Activated gamma-delta T cell treated with anti-CD3 and anti-CD28 coated beads, Interleukin-2, amount 50 U/mL, for 16 hours (primary cell): ENCODE measurements at regions not wholly inside any gene's neighbourhood (a gene's known extent, or its start where the extent isn't known, plus 50 kb on each side); places are given as distances from the start of the nearest gene placed in this dataset.
"Not testable (repeated sequence)": the region's sequence is repeated elsewhere in the genome, so short reads cannot be mapped to it uniquely, and the experiment has no call there.

Source experiments
- DNase-seq: peaks from one replicate; pipeline ENCODE4 v3.0.0-alpha.2; 2020; ENCODE audit warnings: low read depth

DNA sequence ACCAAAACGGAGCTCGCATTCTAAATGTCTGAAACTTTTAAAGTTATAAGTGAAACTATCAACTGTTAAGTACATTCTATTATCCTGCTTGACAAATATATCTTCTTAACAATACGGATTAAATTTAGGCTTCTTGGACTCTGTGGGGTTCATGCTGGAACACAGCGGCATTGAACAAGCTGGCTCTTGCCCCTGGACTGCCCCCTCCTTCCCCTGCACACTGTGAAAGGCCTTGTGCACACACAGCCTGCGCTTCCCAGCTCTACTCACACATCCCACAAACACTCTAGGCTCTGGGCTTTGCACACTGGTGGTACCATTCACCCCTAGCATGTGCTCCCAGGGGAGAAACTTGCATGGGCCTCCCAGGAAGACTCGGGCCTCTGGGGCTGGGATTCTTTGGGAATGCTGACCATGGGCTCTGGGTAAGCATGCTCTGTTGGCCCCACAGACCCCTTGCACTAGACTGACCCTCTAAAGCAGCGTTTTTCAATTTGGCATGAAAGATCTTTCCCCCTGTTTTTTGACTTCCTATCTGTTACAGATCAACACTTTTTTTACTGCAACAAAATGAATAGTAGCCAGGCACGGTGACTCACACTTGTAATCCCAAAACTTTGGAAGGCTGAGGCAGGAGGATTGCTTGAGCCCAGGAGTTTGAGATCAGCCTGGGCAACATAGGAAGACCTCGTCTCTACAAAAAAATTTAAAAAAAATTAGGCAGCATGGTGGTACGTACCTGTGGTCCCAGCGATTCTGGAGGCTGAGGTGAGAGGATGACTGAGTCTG is 96.2 kb upstream of the CPM start:
- DNase-seq: no peak

DNA sequence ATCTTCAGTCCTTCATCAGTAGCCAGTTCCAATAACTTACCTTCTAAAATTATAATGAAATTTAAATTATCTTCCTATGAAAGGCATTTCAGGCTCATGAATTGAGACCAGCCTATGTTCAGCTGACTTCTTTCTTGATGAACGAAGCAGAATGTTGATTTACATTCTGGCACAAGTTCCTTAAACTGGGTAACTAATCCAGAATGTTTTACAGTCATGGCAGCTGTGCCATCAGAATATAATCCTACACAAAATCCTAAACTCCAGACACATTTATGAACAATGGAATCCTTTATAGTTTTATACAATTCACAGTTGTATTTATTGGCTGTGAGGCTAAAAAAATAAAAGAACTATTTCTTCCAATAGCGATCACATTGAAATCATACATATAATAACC is 97.3 kb upstream of the CPM start:
- no peak for DNase-seq

DNA sequence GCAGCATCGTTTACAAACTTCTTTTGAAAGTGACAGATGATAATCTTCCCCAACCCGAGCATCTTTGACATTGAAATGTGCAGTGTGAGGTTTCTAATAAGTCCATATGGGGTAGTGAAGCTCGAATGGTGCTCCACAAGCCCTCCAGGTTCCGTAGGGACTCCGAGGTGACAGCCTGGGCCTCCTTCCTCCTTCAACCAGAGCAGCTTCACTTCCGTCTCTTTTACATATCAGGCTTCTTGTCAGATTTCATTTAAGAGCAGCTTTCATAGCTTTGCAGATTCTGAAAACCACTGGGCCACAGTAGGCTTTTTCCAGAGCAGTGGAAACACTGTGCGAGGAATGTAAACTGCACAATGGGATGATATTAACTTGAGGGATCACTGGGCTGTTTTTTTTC is 103.6 kb upstream of the CPM start:
- DNase-seq: no peak

DNA sequence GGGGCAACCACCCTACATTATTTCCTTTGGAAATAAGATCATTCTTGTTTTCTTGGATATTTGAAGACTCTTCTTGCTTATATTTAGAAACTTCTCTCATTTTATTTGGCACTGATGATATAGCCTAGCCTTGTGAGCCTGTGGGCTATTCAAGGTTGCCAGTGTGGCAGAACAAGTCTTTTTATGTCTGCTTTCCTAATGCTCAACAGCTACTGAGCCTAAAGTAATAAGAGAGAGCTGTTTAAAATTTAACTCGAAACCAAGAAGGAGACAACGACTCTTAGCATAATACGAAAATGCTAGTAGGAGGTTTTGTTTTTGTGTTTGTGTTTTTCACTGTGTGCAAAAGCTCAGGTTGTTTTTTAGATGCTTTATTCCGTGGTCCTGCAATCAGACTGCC is 104.0 kb upstream of the CPM start:
- no peak for DNase-seq

DNA sequence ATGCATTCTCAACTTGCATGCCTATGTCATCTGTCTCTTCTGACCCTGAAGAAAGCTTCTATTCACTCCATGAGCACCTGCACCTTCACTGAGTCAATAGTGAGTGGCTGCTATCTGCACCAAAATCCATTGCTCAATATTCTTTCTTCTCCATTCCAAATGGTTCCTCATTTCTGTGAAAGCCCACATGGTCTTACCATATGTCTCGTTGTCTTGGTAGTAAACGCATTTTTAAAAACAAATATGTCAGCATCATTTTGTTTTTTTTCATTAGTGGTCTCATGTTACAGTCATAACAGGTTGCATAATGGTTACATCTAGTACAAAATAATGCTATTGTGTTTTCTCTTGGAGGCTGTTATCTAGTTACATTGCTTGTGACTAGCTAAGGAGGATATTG is 106.9 kb upstream of the CPM start:
- DNase-seq: no peak

DNA sequence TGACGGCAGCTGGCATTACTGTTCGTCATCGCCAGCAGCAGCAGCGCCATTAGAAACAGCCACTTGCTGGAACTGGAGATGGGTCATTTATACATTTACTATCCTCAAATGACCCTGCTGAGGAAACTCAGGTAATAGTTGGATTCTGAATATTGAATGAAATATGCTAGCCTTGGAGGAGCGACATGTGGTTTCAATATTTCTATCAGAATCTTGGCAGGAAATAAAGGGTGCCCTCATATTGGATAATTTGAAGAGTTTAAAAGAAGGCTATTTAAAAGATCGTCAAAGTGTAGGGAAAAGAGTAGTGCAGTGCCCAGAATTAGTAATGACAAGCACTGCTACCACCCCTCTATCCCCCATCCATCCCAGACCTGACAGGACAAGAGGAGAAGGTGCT is 109.6 kb upstream of the CPM start:
- no peak for DNase-seq

DNA sequence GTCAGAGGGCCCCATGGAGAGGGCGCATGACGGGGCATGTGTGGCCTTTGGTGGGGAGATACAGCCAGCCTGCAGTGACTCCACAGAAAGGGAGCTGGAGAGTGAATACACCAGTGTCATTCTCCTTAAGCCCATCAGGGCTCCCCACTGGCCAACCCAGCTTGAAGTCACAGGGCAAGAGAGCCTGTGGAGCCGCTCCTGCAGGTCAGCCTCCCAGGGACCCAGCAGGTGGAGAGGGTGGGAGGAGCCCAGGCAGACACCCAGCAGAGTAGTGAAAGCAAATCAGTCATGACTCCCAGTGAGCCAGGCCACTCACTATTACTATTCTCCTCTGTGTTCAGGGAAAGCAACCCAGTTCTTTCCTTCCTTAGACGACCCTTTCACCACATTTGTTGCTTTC is 110.0 kb upstream of the CPM start:
- no peak for DNase-seq

DNA sequence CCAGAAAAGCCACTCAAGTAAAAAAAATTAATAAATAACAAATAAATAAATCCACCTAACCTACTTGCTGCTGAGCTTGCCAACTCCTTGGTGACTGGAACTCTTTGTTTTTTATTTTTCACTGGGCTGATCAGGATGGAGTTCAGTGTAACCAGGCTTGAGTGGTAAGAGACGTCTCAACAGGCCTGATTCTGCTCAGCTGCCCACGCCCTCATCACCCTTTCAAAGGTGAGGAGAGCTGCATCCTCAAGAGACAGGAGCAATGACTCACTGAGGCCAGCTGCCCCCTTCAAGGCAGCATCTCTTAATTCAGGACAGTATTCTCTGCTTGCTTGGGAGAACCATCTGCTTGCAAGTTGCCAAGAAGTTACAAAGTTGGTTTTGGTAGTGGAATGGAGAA is 111.9 kb upstream of the CPM start:
- no peak for DNase-seq

DNA sequence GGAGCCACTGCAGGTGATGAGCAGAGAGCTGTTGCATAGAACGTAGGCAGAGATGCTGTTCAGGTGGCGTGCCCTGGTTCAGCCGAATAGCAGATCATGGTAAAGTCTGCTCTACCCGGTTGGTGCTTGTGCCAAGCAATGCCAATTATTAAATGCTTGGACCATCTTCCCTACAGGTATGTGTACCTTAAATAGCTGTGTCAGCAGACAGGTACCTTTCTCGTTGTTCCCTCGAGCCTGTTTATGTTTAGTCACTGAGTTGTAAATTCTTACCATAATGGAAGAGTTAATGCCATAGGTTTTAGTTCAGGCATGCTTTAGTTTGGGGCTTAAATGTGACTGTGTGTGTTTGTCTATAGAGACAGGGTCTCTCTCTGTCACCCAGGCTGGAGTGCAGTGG is 112.5 kb upstream of the CPM start:
- no peak for DNase-seq

DNA sequence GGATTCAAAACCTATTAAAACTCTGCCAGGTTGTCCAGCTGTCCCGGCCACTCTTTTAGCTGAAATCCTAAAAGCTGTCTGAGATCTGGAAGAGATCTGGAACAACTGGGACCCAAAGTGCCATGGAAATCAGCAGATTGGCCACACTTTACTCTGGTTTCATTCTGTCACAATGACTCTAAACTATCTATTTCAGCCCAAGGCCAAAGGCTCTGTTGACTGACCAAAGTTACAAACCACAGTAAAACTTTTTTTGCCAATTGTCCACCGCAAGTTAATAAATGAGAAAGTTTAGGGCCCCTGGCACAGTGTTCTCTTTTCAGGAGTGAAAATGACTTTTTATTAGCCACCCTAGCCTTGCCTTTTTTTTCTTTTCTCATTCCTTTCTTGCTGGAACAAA is 113.4 kb upstream of the CPM start:
- DNase-seq: no peak

DNA sequence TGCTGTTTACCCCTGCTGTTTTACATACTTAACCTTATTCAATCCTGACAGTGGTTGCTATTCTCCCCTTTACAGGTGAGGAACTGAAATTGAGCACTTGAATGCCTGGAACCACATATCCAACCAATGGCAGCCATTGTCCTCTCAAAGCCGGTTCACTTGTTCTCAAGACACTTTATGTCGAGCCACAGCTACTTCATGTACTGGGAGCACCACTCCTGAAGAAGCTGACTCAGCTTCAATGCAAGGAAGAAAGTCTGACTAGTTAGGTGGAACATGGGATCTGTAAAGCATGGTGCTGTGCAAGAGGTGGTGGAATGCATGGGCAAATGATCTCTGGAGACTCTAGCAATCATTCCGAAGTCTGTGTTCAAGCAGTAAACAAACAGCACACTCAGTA is 113.9 kb upstream of the CPM start:
- DNase-seq: no peak

DNA sequence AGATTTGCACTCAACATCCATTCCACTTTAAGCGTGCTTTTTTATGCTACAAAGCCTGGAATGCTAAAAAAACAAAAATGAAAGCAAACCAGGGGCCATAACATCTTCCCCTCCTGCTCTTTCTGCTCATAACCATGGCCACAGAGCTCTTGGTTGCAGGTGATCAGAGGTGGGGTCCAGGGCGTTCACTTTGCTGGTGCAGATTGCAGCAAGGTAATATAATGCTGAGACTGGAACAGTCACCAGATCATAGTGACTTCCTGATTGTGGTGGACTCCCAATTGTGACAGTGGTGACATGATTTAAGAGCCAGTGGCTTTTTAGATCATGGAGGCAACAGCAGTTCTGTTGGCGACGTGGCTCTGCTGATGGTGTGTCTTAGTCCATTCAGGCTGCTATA is 115.0 kb upstream of the CPM start:
- DNase-seq: no peak

DNA sequence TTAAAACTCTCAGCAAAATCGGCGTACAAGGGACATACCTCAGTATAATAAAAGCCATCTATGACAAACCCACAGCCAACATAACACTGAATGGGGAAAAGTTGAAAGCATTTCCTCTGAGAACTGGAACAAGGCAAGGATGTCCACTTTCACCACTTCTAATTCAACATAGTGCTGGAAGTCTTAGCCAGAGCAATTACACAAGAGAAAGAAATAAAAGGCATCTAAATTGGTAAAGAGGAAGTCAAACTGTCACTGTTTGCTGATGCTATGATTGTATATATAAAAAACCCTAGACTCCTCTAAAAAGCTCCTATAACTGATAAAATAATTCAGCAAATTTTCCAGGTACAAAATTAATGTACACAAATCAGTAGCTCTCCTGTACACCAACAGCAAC is 116.9 kb upstream of the CPM start:
- DNase-seq: not testable (repeated sequence)

DNA sequence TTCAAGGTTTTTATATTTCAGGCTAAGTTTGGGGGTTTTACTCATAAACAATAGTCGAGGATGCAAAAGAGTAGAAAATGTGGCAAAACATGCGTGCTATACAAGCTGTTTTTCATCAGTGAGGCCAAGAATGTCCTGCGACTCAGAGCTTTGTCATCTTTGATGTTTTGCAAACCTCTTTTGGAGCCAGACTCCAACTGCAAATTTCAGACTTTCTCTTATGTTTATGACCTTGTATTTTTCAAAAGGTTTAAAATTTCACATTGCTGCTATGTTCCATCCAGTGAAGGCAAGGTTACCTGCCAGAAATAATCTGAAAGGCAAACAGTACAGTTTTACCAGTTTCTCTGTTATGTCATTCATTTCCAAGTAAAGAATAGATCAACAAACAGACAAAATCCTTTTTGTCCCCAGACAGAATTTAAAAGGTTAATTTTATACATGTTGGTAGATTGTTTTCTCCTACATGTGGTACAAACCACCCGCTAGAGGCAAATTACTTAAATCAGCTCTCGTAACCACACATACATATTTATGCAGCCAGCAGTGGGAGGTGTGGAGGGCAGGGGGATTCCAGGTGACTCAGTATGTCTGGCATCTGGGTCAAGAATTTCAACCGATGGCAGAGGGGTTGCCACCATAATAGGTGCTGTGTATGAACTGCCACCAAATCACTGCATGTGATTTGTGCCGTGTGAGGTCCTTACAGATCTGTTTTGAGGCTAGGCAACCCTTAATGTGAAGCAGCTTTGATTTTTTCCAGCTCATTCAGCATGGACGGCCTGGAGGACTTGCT is 119.8 kb upstream of the CPM start:
- peak; percentile 32 for DNase-seq

DNA sequence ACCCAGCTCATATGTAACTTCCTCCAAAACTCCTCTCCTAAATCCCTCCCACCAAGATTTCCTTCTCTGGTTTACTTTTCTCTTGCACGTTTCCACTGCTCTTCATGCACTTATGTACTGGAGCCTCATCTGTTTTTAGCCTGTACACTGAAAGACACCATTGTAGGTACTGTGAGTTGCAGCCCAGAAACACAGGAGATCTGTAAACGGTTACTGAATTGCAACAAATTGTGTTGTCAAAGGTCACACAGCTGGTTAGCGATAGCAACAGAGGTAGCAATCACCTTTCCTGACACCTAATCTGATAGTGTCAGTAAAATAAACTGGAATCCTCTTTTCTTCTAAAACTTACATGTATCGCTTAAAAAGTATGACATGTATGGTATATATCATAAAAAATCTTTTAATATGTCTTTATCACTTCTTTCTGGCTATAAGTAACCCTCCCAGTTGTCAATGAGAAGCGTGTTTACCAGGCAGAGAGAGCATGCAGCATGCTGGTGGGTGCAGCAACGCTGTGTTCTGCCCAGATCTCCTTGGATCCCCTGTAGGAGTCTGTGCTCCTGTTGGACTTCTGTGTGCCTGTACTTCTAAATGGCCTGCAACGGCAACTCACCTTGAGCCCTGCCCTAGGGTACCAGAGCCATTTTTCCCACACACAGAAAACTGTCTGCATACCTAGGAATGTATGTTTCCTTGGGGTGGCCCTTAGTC is 121.5 kb upstream of the CPM start:
- no peak for DNase-seq

DNA sequence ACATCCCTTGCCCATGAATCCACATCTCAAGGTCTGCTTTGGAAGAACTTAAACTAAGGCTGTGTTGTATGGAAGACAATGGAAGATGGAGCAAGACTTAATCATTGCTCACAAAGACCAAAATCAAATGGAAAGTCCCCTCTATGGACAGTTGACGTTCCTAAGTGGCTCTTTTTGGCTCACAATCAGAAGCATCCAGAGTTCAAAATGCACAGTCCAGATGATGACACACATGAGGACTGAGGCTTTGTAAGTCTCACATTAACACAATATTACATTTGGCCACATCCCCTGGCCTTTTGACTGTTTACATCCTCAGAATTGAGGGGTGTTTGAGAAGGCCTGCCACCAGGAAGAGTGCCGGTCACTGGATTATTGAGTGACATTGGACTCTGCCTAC is 122.3 kb upstream of the CPM start:
- DNase-seq: no peak

DNA sequence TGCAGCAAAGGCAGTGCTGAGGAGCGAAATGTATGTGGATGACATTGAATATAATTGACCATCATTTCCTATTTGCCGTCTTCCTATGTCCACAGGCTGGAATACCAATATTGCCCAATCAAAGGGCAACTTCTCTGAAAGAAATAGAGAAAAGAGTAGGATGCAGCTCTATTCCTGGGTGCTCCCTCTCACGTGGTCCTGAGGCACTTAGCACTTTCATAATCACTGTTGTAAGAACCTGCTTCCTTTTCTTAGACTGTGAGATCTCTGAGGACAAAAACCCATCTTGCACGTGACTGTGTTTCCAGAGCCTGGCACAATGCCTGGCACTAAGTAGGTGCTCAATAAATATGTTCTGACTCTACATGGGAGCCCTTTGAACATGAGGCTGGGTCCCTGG is 122.7 kb upstream of the CPM start:
- DNase-seq: no peak

DNA sequence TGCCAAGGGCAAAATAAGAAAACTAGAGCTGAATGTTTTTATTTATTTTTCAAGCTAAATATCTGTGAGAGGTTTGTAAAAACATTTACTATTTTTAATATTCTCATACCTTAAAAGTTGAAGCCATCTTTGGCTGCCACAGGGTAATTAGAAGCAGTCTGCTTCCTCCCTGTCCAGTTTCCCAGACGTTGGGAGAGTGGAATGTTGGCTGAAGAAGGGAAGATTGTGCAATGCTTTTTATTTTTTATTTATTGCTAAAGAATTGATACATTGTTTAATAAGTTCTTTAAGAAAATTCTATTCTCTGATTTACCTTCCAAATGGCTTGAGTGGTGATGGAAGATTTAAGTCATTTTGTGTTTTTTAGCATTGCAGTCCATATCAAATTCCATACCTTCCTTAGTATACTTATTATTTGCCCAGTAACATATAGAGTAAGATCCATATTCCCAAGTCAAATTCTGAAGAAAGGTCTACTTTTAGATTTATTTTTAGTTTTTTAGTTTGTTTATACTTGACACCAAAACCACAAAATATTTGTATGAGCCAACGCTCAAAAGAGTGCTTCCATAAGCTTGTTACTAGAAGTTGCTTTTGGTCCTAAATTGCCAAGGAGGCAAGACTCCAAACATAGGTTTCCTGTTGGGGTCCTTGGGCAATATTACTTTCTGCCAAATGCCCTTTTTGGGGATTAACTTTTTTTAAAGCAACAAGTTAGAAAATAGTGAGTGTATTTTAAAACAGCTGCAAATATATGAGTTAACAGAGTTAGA is 124.0 kb upstream of the CPM start:
- no peak for DNase-seq

DNA sequence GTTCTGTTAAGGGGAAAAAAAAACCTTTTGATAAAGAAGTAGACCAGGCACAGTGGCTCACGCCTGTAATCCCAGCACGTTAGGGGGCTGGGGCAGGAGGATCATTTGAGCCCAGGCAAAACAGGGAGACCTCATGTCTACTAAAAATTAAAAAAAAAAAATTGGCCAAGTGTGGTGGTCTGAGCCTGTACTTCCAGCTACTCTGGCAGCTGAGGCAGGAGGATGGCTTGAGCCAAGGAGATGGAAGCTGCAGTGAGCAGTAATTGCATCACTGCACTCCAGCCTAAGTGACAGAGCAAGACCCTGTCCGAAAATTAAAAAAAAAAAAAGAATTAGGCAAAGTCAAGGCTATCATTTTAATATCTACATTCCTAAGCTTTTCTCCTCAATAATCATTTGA is 124.8 kb upstream of the CPM start:
- DNase-seq: no peak

DNA sequence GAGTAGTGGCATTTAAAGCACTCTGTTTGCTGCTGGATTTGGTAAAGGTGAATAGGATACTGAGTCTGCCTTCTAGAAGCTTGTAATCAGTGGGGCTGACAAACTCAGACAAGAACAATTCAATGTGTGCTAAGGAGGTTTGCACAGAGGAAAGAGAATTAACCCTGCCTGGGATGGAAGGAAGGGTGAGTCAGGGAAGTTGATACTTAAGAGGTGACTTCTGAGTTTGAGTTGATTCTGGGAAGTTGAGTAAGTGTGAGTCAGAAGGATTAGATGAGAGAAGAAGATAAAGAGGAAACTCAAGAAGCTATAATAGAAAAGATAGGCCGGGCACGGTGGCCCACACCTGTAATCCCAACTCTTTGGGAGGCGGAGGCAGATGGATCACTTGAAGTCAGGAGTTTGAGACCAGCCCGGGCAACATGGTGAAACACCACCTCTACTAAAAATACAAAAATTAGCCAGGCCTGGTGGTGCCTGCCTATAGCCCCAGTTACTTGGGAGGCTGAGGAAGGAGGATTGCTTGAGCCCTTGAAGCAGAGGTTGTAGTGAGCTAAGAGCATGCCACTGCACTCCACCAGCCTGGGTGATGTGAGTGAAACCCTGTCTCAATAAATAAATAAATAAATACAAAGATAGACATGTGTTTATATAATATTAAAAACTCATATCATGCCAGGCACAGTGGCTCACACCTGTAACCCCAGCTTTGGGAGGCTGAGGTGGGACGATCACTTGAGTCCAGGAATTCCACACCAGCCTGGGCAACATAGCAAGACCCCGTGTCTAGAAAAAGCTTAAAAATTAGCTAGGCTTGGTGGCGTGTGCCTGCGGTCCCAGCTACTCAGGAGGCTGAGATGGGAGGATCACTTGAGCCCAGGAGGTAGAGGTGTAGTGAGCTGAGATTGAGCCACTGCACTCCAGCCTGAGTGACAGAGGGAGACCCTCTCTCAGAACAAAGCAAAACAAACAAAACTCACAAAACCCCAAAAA is 126.8 kb upstream of the CPM start:
- DNase-seq: no peak

DNA sequence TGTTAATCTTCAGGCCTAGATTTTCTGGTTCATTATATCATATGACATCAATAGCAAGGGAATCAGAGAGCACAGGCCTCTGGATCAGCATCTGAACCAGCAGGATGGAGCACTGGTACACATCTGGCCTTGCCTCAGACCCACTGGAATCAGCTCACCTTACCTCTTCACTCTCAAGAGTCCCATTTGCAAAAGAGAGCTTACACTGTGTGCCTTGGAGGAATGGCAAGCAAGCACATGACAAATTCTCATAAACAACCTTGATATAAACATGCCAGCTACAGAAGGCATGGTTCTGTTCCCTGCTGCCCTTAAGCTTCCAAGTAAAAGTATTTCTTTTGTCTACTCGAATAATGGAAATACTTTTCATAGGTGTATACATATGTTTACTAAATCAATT is 128.6 kb upstream of the CPM start:
- DNase-seq: no peak
